Stomach smooth muscle (tissue), 2 donors: ENCODE measurements at regions not wholly inside any gene's neighbourhood (a gene's known extent, or its start where the extent isn't known, plus 50 kb on each side); places are given as distances from the start of the nearest gene placed in this dataset.

Experiments used
- H3K27ac ChIP-seq: one replicate; pipeline ENCODE4 v1.7.0; 2013; ENCODE audit warnings: mild to moderate bottlenecking, low read length, inconsistent platforms
- H3K27me3 ChIP-seq, 2 donors: one replicate each; pipeline ENCODE4 v1.7.0; 2013; ENCODE audit warnings: low read length in 2 of 2; ENCODE audit not compliant: insufficient read depth in 2 of 2, control insufficient read depth in 1 of 2
- H3K36me3 ChIP-seq, 2 donors: one replicate each; pipeline ENCODE4 v1.7.0; 2013; ENCODE audit warnings: low read length in 2 of 2; ENCODE audit not compliant: control insufficient read depth in 2 of 2, insufficient read depth in 2 of 2
- H3K4me1 ChIP-seq: one replicate; pipeline ENCODE4 v1.7.0; 2013; ENCODE audit warnings: low read length; ENCODE audit not compliant: control insufficient read depth, insufficient read depth
- H3K4me3 ChIP-seq, 2 donors: one replicate each; pipeline ENCODE4 v1.7.0; 2013; ENCODE audit warnings: low read length in 2 of 2
- H3K9ac ChIP-seq, 2 donors: one replicate each; pipeline ENCODE4 v1.7.0; 2013; ENCODE audit warnings: low read length in 2 of 2, mild to moderate bottlenecking in 1 of 2
- H3K9me3 ChIP-seq, 2 donors: one replicate each; pipeline ENCODE4 v1.7.0; 2013; ENCODE audit warnings: low read length in 2 of 2; ENCODE audit not compliant: control insufficient read depth in 2 of 2
- donor health status: healthy.
- donor health status: Pancreatic carcinoma.

DNA sequence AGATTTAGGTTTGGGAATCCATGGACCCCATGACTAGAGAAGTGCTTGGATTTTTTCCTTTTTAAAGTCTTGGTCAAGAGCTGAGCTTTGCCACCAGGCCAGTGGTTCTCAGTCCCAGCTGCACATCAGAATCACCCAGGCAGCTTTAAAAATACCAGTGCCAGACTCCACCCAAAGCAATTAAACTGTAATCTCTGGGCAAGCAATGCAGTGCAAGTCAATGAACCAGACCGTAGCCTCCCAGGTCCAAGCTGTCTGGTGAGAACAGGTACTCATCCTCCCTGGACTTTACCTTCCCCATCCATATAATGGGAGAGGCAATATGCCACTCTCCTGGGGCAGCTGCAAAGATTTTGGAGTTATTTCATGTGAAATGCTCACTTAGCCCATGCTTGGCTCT lies 223.1 kb upstream of the CDH5 start:
- Histone ChIP-seq H3K27me3 (no peaks in the 10 kb centered on the region), H3K4me3 (no peak overlapping the region), H3K36me3 (no peaks in the 10 kb centered on the region), H3K4me1 (no peaks in the 10 kb centered on the region), H3K27ac (no peak overlapping the region), H3K9me3 (no peaks in the 10 kb centered on the region), H3K9ac (no peak overlapping the region)

- Histone ChIP-seq H3K4me3 (no peak overlapping the region), H3K27ac (no peak overlapping the region), H3K36me3 (no peaks in the 10 kb centered on the region), H3K9me3 (no peaks in the 10 kb centered on the region), H3K27me3 (no peaks in the 10 kb centered on the region), H3K4me1 (no peaks in the 10 kb centered on the region), H3K9ac (no peak overlapping the region)
These were observed 224.6 kb upstream of the CDH5 start for GRCh38 chr16:66141885-66142284.

GRCh38 chr16:66137853-66138252 lies 228.6 kb upstream of the CDH5 start:
- Histone ChIP-seq H3K4me3 (no peak overlapping the region), H3K9me3 (no peaks in the 10 kb centered on the region), H3K27ac (no peak overlapping the region), H3K4me1 (peaks cover 8% of the 10 kb centered on the region), H3K9ac (no peak overlapping the region), H3K36me3 (no peaks in the 10 kb centered on the region), H3K27me3 (no peaks in the 10 kb centered on the region)

- no peak overlapping the region for H3K4me3 ChIP-seq
- no peak overlapping the region for H3K27ac ChIP-seq
- no peak overlapping the region for H3K9ac ChIP-seq
- H3K4me1 ChIP-seq = peaks cover 8% of the 10 kb centered on the region
- no peaks in the 10 kb centered on the region for H3K27me3 ChIP-seq
- H3K9me3 ChIP-seq = no peaks in the 10 kb centered on the region
- no peaks in the 10 kb centered on the region for H3K36me3 ChIP-seq
These were observed 229.7 kb upstream of the CDH5 start for GRCh38 chr16:66136841-66137240.

GRCh38 chr16:66135838-66136237 lies 230.7 kb upstream of the CDH5 start:
- no peaks in the 10 kb centered on the region for H3K36me3 ChIP-seq
- no peak overlapping the region for H3K9ac ChIP-seq
- peaks cover 8% of the 10 kb centered on the region for H3K4me1 ChIP-seq
- H3K4me3 ChIP-seq = no peak overlapping the region
- no peaks in the 10 kb centered on the region for H3K27me3 ChIP-seq
- H3K9me3 ChIP-seq = no peaks in the 10 kb centered on the region
- no peak overlapping the region for H3K27ac ChIP-seq

DNA sequence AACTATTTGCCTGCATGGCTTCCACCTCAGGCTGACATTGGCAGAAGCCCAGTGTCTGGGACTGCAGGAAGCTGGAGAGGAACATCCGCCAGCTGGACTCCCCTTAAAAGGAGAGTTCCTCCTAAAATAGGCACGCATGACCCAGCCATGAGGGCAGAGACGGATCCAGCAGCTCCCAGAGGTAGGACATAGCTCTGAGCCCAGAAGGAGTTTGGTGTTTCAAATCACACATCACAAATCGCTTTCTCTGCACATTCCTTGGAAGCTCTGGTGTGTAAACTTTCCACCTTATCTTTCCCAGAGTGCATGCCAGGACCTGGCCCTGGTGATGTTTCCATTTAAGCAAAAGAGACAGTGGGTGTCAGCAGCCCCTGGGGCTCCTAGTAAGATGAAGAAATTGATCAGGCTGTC lies 231.1 kb upstream of the CDH5 start:
- Histone ChIP-seq H3K4me3 (no peak overlapping the region), H3K27me3 (no peaks in the 10 kb centered on the region), H3K9ac (no peak overlapping the region), H3K36me3 (no peaks in the 10 kb centered on the region), H3K27ac (no peak overlapping the region), H3K4me1 (peaks cover 8% of the 10 kb centered on the region), H3K9me3 (no peaks in the 10 kb centered on the region)

DNA sequence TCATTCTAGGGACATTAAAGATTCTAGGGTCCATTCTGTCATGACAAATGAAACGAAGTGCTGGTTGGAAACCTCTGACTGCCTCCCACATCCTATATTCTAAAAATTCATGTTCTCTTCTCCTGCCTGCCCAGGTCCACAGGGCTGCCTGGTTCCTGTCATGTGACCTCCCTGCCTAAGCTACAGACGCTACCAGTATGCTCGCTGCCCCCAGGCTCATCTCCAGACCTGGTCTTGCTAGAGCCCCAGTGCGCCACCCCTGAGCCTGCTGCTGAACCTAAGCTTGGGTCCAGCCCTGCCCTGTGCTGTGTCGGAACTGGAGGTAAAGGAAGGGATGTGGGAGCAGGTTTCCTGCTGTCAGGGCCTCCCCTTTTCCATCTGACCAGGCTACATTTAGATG lies 231.6 kb upstream of the CDH5 start:
- H3K27me3 ChIP-seq = no peaks in the 10 kb centered on the region
- no peaks in the 10 kb centered on the region for H3K9me3 ChIP-seq
- peaks cover 8% of the 10 kb centered on the region for H3K4me1 ChIP-seq
- no peaks in the 10 kb centered on the region for H3K36me3 ChIP-seq
- H3K4me3 ChIP-seq = no peak overlapping the region
- no peak overlapping the region for H3K9ac ChIP-seq
- no peak overlapping the region for H3K27ac ChIP-seq

DNA sequence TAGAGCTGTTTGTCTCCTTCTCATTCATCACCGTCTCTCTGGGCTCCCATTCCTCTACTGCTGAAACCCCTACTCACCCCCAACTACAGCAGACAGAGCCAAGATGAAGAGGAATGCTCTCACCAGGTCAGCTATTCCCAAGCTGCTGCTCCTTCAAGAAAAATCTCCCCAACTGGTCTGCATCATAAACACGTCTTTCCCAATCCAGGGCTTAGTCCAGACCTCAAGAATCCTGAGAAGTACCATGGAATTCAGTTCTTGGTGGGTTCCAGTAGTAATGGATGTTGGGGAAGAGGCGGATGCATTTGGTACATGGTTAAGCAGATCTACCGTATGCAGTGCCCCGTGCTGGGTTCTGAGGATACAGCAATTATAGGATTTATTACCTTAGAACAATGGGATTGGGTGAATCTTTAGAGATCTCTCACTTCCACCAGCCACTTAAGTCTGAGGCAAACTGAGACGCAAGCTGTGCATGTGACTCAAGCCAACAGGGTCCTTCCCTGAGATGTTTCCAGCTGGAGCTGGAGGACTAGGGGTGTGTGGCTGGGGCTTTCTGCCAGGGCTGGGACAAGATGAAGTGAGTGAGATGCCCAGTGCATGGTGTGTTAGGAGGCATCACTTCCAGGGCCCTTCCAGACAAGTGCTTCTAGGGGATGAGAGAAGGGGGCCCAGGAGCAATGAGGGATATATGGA lies 232.7 kb upstream of the CDH5 start:
- no peak overlapping the region for H3K27ac ChIP-seq
- H3K9me3 ChIP-seq = no peaks in the 10 kb centered on the region
- no peak overlapping the region for H3K9ac ChIP-seq
- H3K4me3 ChIP-seq = no peak overlapping the region
- H3K4me1 ChIP-seq = peaks cover 8% of the 10 kb centered on the region
- no peaks in the 10 kb centered on the region for H3K36me3 ChIP-seq
- no peaks in the 10 kb centered on the region for H3K27me3 ChIP-seq

DNA sequence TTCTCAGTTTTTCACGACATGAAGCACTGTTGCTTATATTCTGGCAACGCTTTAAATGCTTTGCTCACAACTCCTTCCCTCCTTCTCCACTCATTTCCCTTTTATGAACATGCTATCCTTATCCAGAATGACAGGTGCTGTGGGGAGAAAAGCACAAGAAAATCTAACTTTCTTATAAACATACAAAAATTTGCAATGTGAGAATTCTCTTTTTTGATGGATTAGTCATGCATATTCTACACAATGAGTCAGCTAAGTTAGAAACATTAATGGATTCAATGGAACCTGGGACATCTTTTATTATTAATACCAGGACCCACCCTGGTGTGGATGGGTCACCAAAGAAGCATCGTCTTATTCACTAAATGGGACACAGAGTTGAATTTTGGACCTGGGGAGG lies 234.6 kb upstream of the CDH5 start:
- no peak overlapping the region for H3K4me3 ChIP-seq
- H3K27ac ChIP-seq = no peak overlapping the region
- peaks cover 12% of the 10 kb centered on the region for H3K4me1 ChIP-seq
- peaks cover 0 to 4% of the 10 kb centered on the region in 2 donors for H3K27me3 ChIP-seq
- no peak overlapping the region for H3K9ac ChIP-seq
- no peaks in the 10 kb centered on the region for H3K36me3 ChIP-seq
- H3K9me3 ChIP-seq = no peaks in the 10 kb centered on the region

DNA sequence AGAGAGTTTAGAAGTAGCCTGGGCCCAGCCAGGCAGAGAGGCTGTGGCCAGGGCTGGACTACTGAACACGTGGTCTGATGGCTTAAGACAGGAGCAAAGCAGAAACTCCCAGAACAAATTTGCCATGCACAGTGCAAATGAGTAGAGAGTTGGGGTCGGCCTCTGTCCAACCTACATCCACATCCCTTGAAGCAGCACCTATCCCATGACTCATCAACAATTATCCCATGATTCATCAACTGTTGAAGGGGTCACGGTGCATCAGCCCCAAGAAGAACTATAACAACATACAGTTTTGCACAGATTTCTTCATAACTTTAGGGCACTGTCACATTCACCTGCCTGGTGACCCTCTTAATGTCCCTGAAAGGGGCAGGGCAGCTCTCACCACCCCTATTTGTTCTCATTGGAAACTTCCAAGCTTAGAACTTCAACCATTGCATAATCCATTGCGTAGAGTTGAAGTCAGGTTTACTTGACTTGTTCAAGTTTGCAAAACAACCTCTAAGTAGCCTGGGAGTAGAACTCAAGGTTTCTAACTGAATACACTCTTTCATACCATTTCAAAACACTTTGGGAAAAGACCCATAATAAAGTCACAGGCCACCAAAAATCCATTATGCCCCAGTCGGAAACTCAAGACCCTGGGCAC lies 235.2 kb upstream of the CDH5 start:
- H3K4me1 ChIP-seq = peaks cover 12% of the 10 kb centered on the region
- no peaks in the 10 kb centered on the region for H3K9me3 ChIP-seq
- peaks cover 0 to 6% of the 10 kb centered on the region in 2 donors for H3K27me3 ChIP-seq
- no peaks in the 10 kb centered on the region for H3K36me3 ChIP-seq
- no peak overlapping the region for H3K27ac ChIP-seq
- H3K4me3 ChIP-seq = no peak overlapping the region
- no peak overlapping the region for H3K9ac ChIP-seq

DNA sequence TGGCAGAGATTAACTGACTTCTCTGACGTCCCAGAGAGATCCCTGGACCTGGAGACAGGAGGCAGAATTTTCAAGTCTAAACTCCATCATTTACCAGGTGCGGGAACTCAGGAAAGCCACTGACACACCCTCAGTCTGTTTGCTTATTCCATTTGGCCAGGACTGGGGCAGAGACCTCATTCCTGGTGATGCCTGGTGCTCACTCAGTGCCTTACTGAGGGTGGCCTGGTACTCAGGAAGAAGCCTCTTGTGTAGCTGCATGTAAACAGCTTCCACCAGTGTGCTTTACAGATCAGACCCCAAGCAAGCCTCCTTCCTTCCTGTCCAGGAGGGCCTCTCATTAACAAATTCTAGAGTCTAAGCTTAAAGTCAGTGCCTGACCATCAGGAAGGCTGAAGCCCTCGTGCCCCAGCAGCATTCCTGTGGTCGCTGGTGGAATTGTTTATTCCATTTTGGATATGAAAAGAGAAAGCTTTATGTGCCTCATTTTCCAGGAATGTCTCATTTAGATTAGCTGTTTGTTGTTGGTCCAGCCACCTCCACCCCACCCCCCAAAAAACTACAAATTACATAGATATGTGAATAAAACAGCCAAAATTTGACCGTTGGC lies 236.1 kb upstream of the CDH5 start:
- no peaks in the 10 kb centered on the region for H3K9me3 ChIP-seq
- no peaks in the 10 kb centered on the region for H3K36me3 ChIP-seq
- H3K27me3 ChIP-seq = peaks cover 0 to 11% of the 10 kb centered on the region in 2 donors
- no peak overlapping the region for H3K27ac ChIP-seq
- no peak overlapping the region for H3K9ac ChIP-seq
- H3K4me3 ChIP-seq = no peak overlapping the region
- H3K4me1 ChIP-seq = peaks cover 10% of the 10 kb centered on the region
